ENCODE measurements at regions not wholly inside any gene's neighbourhood (a gene's known extent, or its start where the extent isn't known, plus 50 kb on each side); places are given as distances from the start of the nearest gene placed in this dataset.

- DNase-seq (ENCODE audit: low read depth, low spot score) (no peak), FAIRE-seq (no peak), ATAC-seq (no peak; the same call in 1 of the 3 replicates)
- in situ Hi-C loops (cut with MboI), result no loop called here
- Histone ChIP-seq H3K4me3 (no peak overlapping the region), H3K79me2 (ENCODE audit: control insufficient read depth, insufficient read depth, low read length) (no peaks in the 10 kb centered on the region), H3K4me2 (ENCODE audit: control insufficient read depth, insufficient read depth) (no peak overlapping the region), H3K27ac (ENCODE audit: control insufficient read depth, insufficient read depth) (no peak overlapping the region), H3K36me3 (ENCODE audit: control insufficient read depth in 2 of 2, insufficient read depth in 2 of 2, low read length in 1 of 2) (no peaks in the 10 kb centered on the region), H3K27me3 (replicated peaks in 1 of 2; ENCODE audit: control insufficient read depth in 2 of 2, insufficient read depth in 2 of 2, low read length in 1 of 2) (no peaks in the 10 kb centered on the region), H3K9ac (ENCODE audit: control insufficient read depth, insufficient read depth, low read length) (no peak overlapping the region), H4K20me1 (ENCODE audit: control insufficient read depth, insufficient read depth) (no peaks in the 10 kb centered on the region), H2AFZ (ENCODE audit: control insufficient read depth, low read depth, low read length) (no peak overlapping the region), H3K9me3 (replicated peaks; ENCODE audit: control insufficient read depth, insufficient read depth, low read length) (no peaks in the 10 kb centered on the region), H3K4me1 (ENCODE audit: control insufficient read depth, insufficient read depth, low read length) (no peaks in the 10 kb centered on the region)
- intact Hi-C loops (cut with micrococcal nuclease; ENCODE audit: unreplicated experiment), result no loop called here
- TF ChIP-seq ZBED1 (IDR thresholded peaks at IDR 0.05; ENCODE audit: borderline replicate concordance), result no peak
- 0% methylated on average over 1 of the region's 1 CpG for WGBS (ENCODE audit: insufficient coverage, insufficient replicate concordance, low lambda C conversion rate, missing lambda C conversion rate)
- ChIA-PET CTCF (interaction anchor here (0.6 kb wide), 1 partner anchor 1362 kb away, joined by 4 read pairs; no protein-coding TSS in a partner anchor), SMC1A (ENCODE audit: uncharacterized antibody, unreplicated experiment) (no interaction called here), POLR2A (no interaction called here), RAD21 (ENCODE audit: unreplicated experiment) (no interaction called here)
- no TSS peak for BruUV-seq (replicated peaks)
These were observed 64.7 kb upstream of the SLC8A1 start for GRCh38 chr2:40516604-40517003.

- CTCF ChIA-PET, result no interaction called here
These were observed 76.7 kb upstream of the SLC8A1 start for GRCh38 chr2:40528564-40528963.

More at GRCh38 chr2:40528564-40528963, 76.7 kb upstream of the SLC8A1 start:
- DNase-seq (ENCODE audit: low read depth, low spot score), result no peak
- no TSS peak for BruUV-seq (replicated peaks)
- Histone ChIP-seq H3K27ac (ENCODE audit: control insufficient read depth, insufficient read depth) (no peak overlapping the region), H4K20me1 (ENCODE audit: control insufficient read depth, insufficient read depth) (no peaks in the 10 kb centered on the region), H2AFZ (ENCODE audit: control insufficient read depth, low read depth, low read length) (no peak overlapping the region), H3K9me3 (replicated peaks; ENCODE audit: control insufficient read depth, insufficient read depth, low read length) (no peaks in the 10 kb centered on the region), H3K9ac (ENCODE audit: control insufficient read depth, insufficient read depth, low read length) (no peak overlapping the region), H3K27me3 (replicated peaks in 1 of 2; ENCODE audit: control insufficient read depth in 2 of 2, insufficient read depth in 2 of 2, low read length in 1 of 2) (no peaks in the 10 kb centered on the region), H3K4me2 (ENCODE audit: control insufficient read depth, insufficient read depth) (no peak overlapping the region), H3K4me3 (no peak overlapping the region), H3K36me3 (ENCODE audit: control insufficient read depth in 2 of 2, insufficient read depth in 2 of 2, low read length in 1 of 2) (no peaks in the 10 kb centered on the region), H3K79me2 (ENCODE audit: control insufficient read depth, insufficient read depth, low read length) (no peaks in the 10 kb centered on the region), H3K4me1 (ENCODE audit: control insufficient read depth, insufficient read depth, low read length) (no peaks in the 10 kb centered on the region)
- POLR2A ChIA-PET, result no interaction called here
- no peak for TF ChIP-seq TCF7 (IDR thresholded peaks at IDR 0.05; ENCODE audit: borderline replicate concordance)
- TF ChIP-seq BCL3 (IDR thresholded peaks at IDR 0.05; ENCODE audit: borderline replicate concordance, insufficient read depth, low read depth, low read length, poor library complexity, severe bottlenecking), result no peak
- TF ChIP-seq IRF4 (IDR thresholded peaks at IDR 0.05; ENCODE audit: low read depth, low read length), result no peak
- TF ChIP-seq RELA (IDR thresholded peaks at IDR 0.05; ENCODE audit: borderline replicate concordance, partially characterized antibody), result no peak
- TF ChIP-seq POLR2A (IDR thresholded peaks at IDR 0.05; ENCODE audit: low read depth, low read length), result no peak
- TF ChIP-seq KLF5 (IDR thresholded peaks at IDR 0.05; ENCODE audit: partially characterized antibody), result no peak
- TF ChIP-seq KDM1A (IDR thresholded peaks at IDR 0.05; ENCODE audit: borderline replicate concordance), result no peak
- TF ChIP-seq CHD4 (IDR thresholded peaks at IDR 0.05), result no peak
- TF ChIP-seq TAF1 (IDR thresholded peaks at IDR 0.05; ENCODE audit: borderline replicate concordance, low read depth, low read length), result no peak
- no peak for TF ChIP-seq NFIC (IDR thresholded peaks at IDR 0.05; ENCODE audit: low read depth, low read length)
- no peak for TF ChIP-seq RUNX3 (IDR thresholded peaks at IDR 0.05; ENCODE audit: low read length)
- TF ChIP-seq MEF2A (IDR thresholded peaks at IDR 0.05; ENCODE audit: insufficient read depth, low read depth, low read length), result no peak
- intact Hi-C loops (cut with micrococcal nuclease; ENCODE audit: unreplicated experiment) (no loop called here), in situ Hi-C loops (cut with MboI) (no loop called here)
- 43% methylated on average over 4 of the region's 4 CpGs for WGBS (ENCODE audit: insufficient coverage, insufficient replicate concordance, low lambda C conversion rate, missing lambda C conversion rate)
- no peak for ATAC-seq
- SMC1A ChIA-PET (ENCODE audit: uncharacterized antibody, unreplicated experiment), result no interaction called here
- RAD21 ChIA-PET (ENCODE audit: unreplicated experiment), result no interaction called here
- no peak for FAIRE-seq

All from GM12878 (cell line).